ENCODE measurements at regions not wholly inside any gene's neighbourhood (a gene's known extent, or its start where the extent isn't known, plus 50 kb on each side); places are given as distances from the start of the nearest gene placed in this dataset.

- TF ChIP-seq RAD21 (IDR thresholded peaks at IDR 0.05; ENCODE audit: low read depth), result no peak
- TF ChIP-seq EP300 (IDR thresholded peaks at IDR 0.05; ENCODE audit: borderline replicate concordance), result no peak
- no peak for TF ChIP-seq YY1 (IDR thresholded peaks at IDR 0.05; ENCODE audit: low read depth)
- TF ChIP-seq TCF12 (IDR thresholded peaks at IDR 0.05; ENCODE audit: low read depth), result no peak
Measured at GRCh38 chr2:175256806-175257585, 75.5 kb upstream of the ATP5MC3 start.
